ES-I3 (cell line): ENCODE measurements at regions not wholly inside any gene's neighbourhood (a gene's known extent, or its start where the extent isn't known, plus 50 kb on each side); places are given as distances from the start of the nearest gene placed in this dataset.

Experiments
- H3K36me3 ChIP-seq: 2 replicates; pipeline ENCODE4 v1.6.1; 2013; ENCODE audit warnings: mild to moderate bottlenecking, low read length, control low read depth, moderate library complexity; ENCODE audit not compliant: insufficient read depth
- H3K4me1 ChIP-seq: 2 replicates; pipeline ENCODE4 v1.6.1; 2013; ENCODE audit warnings: mild to moderate bottlenecking, control low read depth, low read length; ENCODE audit not compliant: insufficient read depth
- H3K9ac ChIP-seq: 2 replicates; pipeline ENCODE4 v1.6.1; 2013; ENCODE audit warnings: low read depth, mild to moderate bottlenecking, low read length, moderate library complexity
- H3K9me3 ChIP-seq: 2 replicates; pipeline ENCODE4 v1.6.1; 2013; ENCODE audit warnings: mild to moderate bottlenecking, low read length, moderate library complexity; ENCODE audit not compliant: control insufficient read depth, insufficient read depth

DNA sequence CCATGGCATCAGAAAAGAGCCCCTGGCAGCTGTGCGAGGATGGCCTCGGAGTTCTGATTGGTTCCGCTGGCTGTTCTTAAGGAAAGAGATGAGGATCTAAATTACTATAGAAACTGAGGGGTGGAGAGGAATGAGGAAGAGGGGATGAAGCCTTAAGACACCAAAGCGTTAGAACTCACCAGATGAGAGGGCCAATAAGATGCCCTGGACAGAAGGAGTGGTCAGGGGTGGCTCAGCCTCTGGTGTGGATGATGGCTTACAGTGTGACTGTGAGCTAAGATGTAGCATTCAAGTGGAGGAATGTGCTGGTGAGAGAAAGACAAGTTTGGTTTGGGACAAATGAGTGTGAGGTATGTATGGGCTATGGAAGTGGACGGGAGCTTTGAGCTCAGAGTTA lies 97.8 kb downstream of the ZFP36L2 start:
- H3K9ac ChIP-seq = no peak overlapping the region
- no peaks in the 10 kb centered on the region for H3K9me3 ChIP-seq
- peaks cover 3% of the 10 kb centered on the region; the same call in 1 of the 2 replicates for H3K4me1 ChIP-seq
- no peaks in the 10 kb centered on the region for H3K36me3 ChIP-seq

DNA sequence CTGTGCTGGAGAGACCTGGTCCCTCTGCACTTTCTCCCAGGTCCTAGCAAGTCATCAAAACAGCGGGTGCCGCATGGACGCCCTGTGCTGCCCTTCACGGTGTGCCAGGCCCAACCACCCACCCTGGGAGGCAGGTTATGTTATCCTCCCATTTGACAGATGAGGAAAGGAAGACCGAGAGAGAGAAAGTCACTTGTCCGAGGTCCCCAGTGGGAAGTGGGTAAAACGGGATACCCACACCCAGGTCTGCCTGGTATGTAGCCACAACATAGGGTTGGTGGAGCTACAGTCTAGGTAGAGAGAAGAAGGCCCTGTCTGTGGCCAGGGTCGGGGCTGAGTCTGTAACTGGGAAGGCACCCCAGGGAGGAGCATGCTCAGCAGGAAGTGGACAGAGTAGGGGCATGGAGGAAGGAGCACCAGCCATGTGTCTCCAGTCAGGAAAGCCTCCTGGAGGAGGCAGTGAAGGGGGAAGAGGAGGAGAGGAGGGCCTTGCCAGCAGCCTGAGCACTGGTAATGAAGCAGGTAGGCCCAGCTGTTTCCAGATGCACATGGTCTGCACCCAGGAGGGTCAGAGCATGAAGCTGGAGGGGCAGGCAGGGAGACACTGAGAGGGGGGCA lies 98.4 kb downstream of the ZFP36L2 start:
- no peaks in the 10 kb centered on the region for H3K9me3 ChIP-seq
- H3K36me3 ChIP-seq = no peaks in the 10 kb centered on the region
- no peak overlapping the region for H3K9ac ChIP-seq
- peaks cover 3% of the 10 kb centered on the region; the same call in 1 of the 2 replicates for H3K4me1 ChIP-seq

DNA sequence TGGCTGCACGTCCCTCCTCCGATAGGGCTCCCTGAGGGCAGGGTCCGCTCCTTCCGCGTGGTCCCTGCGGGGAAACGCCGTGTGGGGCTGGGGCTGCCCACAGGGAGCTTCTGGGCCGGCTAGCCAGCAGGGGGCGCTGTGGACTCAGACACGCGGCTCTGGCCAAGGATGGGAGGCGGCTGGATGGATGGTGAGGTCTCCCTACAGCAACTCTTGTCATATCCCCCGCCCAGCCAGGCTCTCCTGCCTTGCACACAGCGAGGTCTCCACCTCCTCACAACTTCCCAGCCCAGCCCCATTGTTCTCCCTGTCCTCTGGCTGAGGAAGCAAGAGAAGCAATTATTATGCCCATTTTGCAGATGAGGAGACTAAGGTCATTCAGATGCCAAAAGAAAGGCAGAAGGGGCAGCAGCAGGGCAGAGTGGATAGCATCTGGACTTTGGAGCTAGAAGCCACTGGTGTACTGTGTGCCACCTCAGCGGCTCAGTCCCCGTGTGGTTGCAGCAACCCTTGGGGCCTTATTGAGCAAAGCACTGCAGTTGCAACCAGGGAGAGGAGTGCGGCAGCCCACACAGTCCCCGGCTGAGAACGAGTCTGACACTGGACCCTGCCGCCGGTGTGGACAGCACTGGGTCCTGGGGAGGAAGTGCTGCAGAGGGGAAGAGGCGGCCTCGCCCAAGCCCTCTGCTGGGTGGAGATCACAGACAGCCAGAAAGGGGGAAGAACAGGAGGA lies 99.0 kb downstream of the ZFP36L2 start:
- Histone ChIP-seq H3K9me3 (no peaks in the 10 kb centered on the region), H3K9ac (no peak overlapping the region), H3K4me1 (peaks cover 3% of the 10 kb centered on the region; the same call in 1 of the 2 replicates), H3K36me3 (no peaks in the 10 kb centered on the region)

DNA sequence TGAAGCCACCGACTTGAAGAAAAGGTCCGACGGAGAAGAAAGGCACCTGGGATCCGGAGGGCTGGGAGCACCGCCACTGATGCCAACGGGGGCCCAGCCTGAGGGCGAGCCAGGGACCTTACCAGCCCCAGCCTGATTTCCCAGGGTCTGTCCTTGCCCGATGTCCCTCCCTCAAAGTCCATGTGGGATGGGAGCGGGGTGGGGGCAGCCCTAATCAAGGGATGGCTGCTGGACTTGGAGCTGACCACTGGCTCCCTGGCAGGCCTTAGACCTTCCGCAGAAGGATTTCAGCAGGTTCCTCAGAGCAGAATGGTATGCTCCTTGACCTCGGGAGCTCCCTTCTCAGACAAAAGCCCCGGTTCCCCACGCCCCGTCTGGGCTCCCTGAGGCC lies 99.6 kb downstream of the ZFP36L2 start:
- H3K9ac ChIP-seq = no peak overlapping the region
- no peaks in the 10 kb centered on the region for H3K9me3 ChIP-seq
- H3K36me3 ChIP-seq = no peaks in the 10 kb centered on the region
- peaks cover 3% of the 10 kb centered on the region; the same call in 1 of the 2 replicates for H3K4me1 ChIP-seq

DNA sequence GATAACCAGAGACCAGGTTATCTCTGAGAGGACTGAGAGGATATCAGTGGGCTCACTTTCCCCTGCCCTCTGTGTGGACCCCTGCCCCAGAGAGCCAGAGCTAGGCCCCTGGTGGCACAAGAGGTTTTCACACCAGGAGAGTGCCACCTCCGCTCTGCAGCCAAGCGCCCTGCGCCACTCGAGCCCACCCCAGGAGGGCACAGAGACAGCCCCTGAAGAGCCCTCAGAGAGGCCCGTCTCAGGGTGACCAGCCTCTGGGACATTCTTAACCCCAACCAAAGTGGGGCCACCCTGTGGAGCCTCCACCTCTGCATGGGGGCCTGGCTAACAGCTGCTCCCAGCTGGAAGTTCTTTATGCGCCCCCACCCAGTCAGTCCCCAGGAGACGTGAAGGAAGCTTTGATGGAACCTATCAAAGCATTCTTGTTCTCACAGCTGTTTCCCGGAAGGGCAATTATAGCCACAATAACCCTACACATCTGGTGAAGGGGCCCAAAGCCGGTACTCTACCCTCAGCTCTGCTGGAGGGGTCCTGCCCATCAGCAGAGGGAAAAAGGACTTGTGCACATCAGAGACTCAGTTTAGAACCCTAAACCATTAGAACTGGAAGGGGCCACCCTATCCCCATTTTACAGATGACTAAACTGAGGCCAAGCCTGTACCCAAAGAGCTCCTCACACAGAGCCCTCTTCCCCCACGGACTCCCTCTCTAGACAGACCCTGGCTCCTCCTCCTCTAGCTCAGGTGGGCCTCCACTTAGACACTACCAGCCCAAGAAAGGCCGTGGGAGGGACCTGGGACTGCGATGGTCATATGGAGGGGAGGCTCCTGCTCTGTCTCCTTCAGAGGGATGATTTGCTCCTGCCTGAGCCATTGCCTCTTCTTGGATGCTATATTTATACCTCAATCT lies 101.1 kb downstream of the ZFP36L2 start:
- Histone ChIP-seq H3K9ac (no peak overlapping the region), H3K4me1 (no peaks in the 10 kb centered on the region)

DNA sequence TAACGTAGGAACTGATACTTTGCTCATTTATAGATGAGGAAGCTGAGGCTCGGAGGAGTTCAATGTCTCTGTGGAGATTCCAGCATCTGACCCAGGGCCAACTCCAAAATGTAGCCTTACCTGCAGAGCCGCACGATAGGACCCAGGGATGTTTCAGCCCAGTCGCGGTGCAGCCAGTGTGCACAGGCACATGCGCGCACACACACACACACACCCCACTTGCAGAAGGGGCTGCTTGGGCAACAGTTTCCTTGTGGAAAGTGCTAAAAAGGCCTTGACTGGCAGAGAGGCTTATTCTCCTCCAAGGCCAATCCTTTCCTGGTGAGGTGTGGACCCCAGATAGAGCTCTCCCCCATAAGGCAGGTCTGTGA lies 101.7 kb downstream of the ZFP36L2 start:
- Histone ChIP-seq H3K36me3 (no peaks in the 10 kb centered on the region), H3K9ac (no peak overlapping the region), H3K4me1 (no peaks in the 10 kb centered on the region)

More for the DNA sequence above, 101.1 kb downstream of the ZFP36L2 start:
- Histone ChIP-seq H3K36me3 (no peaks in the 10 kb centered on the region), H3K9me3 (no peaks in the 10 kb centered on the region)

DNA sequence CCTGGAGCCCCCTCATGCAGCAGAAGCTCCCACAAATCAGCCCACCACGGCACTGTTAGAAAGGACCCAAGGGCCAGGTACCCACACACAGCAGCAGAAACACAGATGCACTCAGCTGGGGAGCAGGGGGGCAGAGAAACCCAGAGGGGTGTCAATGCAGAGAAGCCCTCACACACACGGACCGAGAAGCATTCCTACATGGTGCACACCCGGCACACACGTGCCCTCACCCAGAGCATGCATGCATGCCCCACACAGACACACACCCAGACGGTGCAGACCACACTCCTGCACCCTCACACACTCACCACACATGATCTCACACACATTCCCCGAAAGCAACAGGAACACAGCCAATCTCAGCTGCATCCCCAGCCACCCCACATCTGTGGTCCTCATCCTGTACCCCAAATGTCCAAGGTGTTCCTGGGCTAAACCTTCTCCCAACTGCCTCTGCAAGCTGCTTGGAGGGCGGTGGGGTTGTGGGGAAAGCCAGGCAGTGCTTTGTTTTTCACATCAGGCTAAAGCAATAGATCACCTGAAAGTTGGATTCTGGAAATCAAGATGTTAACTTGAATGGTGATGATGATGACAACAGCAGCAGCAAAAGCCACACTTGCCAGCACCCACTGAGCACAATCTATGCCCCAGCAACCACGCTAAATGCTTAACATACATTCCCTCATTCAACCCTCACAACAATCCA lies 102.3 kb downstream of the ZFP36L2 start:
- no peaks in the 10 kb centered on the region for H3K36me3 ChIP-seq
- no peak overlapping the region for H3K9ac ChIP-seq
- H3K9me3 ChIP-seq = peaks cover 7% of the 10 kb centered on the region
- no peaks in the 10 kb centered on the region for H3K4me1 ChIP-seq

More for the DNA sequence above, 101.7 kb downstream of the ZFP36L2 start:
- peaks cover 2% of the 10 kb centered on the region; the same call in 1 of the 2 replicates for H3K9me3 ChIP-seq

DNA sequence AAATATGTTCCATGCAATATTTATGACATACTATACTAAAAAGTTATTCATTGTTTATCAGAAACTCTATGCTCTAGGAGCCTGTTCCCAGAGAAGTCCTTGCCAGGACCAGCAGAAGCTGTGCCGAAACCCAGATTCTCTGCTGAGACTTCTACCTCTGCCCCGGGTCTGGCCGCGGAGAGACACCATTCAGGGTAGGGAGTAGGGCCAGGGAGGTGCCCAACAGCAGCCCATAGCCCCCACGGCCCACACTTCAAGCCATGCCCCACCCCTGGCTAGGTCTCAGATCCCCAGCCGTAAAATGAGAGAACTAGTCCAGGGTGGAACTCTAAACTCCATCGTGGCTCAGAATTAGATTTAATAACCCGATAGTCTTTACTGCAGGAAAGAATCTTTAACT lies 102.9 kb downstream of the ZFP36L2 start:
- H3K36me3 ChIP-seq = no peaks in the 10 kb centered on the region
- H3K9me3 ChIP-seq = peaks cover 10% of the 10 kb centered on the region
- no peaks in the 10 kb centered on the region for H3K4me1 ChIP-seq
- no peak overlapping the region for H3K9ac ChIP-seq

DNA sequence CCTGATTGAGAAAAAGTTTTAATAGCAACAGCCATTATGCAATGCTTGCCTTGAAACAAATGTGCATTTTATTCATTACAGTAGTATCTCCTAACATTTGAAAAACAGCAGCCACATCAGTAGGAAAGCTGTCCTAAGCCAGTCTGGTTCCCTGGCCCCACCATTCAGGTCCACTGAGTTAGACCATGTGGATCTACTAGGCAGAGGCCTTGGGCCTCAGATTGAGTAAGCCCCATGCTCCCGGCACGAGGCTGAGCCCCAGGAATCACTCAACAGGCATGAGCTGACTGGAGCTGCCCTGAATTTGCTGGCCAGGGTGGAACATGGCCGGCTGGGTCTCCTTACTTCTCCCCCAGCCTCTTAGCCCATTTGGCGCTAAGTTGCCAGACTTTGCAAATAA lies 103.4 kb downstream of the ZFP36L2 start:
- H3K9me3 ChIP-seq = peaks cover 10% of the 10 kb centered on the region
- no peaks in the 10 kb centered on the region for H3K36me3 ChIP-seq
- H3K4me1 ChIP-seq = no peaks in the 10 kb centered on the region
- H3K9ac ChIP-seq = no peak overlapping the region

DNA sequence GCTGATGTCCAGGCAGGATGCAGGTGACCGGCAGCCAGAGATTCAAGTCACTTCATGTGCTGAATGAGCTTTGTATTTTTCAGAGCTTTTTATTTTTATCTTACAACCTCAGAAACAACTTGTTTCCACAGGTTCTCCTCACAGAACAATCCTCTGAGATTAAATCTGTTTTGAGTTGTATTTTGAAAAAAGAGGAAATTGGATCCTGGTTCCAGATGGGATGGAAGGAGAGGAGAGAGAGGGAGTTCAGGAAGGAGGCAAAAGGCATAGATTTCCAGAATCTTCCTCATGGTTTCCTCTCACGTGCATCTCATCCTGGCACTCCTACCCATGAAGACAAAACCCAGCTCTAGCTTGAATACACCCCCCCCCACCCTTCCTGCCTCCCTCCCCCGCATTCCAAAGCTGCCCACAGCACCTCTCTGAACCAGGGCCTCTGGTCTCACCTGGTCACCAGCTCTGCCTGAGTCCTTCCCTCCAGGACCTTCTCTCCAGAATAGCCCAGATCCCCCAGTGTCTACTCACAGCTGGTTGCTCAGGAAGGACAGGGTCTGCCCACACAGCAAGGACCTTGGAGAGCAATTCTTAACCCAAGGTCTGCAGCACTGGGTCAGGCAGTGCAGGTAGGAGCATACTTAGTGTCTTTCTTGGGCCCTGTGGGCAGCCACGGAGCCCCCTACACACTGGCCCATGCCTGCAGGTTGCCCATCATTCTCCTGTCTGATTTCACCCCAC lies 104.7 kb downstream of the ZFP36L2 start:
- H3K9ac ChIP-seq = no peak overlapping the region
- no peaks in the 10 kb centered on the region for H3K36me3 ChIP-seq
- no peaks in the 10 kb centered on the region for H3K4me1 ChIP-seq

DNA sequence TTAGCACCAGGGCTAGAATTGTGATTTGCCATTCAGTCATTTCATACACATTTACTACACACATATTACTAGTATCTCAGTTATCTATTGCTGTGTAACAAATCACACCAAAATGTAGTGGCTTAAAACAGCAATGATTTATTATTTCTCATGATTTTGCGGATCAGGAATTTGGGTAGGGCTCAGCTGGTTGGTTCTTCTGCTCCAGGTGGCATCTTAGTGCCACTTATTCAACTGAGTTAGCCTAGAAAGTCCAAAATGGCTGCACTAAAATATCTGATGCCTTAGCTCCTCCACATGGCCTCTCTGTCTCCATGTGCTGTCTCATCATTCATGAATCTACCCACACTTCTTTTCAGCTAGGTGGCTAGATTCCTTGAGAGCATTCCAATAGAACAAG lies 107.1 kb downstream of the ZFP36L2 start:
- H3K9me3 ChIP-seq = peaks cover 10% of the 10 kb centered on the region
- no peak overlapping the region for H3K9ac ChIP-seq
- no peaks in the 10 kb centered on the region for H3K36me3 ChIP-seq
- H3K4me1 ChIP-seq = no peaks in the 10 kb centered on the region

More for the DNA sequence above, 104.7 kb downstream of the ZFP36L2 start:
- peaks cover 10% of the 10 kb centered on the region for H3K9me3 ChIP-seq

DNA sequence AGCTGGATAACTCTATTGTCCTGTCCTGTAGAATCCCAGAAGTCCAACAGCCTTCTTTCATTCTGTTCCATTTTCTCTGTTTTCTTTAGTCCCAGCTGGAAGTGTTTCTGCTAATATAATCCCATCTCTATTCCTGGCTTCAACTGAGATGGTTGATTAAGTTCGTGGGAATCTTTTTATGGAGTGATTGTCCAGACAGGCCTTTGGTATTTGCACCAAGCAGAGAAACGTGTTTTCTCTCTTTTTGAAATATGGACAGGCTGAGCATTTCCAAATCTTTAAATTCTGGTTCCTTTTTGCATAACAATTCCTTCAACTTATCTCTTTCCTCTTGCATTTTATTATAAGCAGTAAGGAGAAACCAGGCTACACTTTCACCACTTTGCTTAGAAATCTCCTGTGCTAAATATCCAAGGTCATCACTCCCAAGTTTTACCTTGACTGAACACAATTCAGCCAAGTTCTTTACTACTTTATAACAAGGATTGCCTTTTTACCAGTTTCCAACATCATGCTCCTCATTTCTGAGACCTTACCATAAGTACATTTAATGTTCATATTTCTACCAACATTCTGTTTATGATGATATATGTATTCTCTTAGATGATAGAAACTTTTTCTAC lies 108.8 kb downstream of the ZFP36L2 start:
- no peaks in the 10 kb centered on the region for H3K36me3 ChIP-seq
- peaks cover 15% of the 10 kb centered on the region for H3K9me3 ChIP-seq
- no peaks in the 10 kb centered on the region for H3K4me1 ChIP-seq
- H3K9ac ChIP-seq = no peak overlapping the region

DNA sequence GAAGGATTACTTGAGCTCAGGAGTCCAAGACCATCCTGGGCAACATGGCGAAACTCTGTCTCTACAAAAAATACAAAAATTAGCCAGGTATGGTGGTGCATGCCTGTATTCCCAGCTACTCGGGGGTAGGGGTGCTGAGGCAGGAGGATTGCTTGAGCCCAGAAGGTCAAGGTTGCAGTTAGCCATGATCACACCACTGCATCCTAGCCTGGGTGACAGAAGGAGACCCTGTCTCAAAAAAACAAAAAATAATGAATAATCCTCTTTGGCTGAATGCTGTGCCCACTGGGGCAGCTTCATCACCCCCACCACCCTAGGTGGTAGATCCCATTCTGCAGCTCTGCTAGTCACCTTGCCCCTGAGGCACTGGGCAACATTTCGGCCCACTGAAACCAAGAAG lies 109.4 kb downstream of the ZFP36L2 start:
- Histone ChIP-seq H3K36me3 (no peaks in the 10 kb centered on the region), H3K9ac (no peak overlapping the region), H3K9me3 (peaks cover 16% of the 10 kb centered on the region), H3K4me1 (no peaks in the 10 kb centered on the region)
